Effector CD4-positive, alpha-beta T cell (primary cell): ENCODE measurements at regions not wholly inside any gene's neighbourhood (a gene's known extent, or its start where the extent isn't known, plus 50 kb on each side); places are given as distances from the start of the nearest gene placed in this dataset.
"Not testable (repeated sequence)": the region's sequence is repeated elsewhere in the genome, so short reads cannot be mapped to it uniquely, and the experiment has no call there.

Experiments
- DNase-seq: peaks from one replicate; pipeline ENCODE4 v3.0.0-alpha.2; 2020

DNA sequence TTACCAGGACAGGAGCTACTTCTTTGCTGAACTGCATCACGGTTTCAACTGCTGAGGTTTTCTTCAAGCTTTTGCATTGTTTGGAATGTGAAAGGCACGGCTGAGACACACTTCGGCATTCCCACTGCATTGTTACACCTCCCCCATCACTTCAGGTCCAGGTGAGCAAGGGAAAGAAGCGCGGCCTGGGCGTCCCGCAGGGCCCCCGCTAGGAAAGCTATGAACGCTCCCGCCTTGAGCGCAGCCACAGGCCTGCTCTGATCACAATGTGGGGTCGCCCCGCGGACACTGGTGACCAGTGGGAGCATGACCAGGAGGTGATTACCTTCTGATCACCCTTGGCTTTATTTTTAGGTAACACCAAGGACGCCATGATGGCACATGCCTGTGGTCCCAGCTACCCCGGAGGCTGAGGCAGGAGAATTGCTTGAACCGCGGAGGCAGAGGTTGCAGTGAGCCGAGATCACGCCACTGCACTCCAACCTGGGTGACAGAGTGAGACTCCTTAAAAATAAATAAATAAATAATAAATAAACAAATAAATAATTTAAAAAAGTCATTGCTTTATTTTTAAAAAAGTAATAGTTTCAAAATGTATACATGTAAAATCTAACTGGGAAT lies 82.2 kb upstream of the ANTXRL start:
- not testable (repeated sequence) for DNase-seq

DNA sequence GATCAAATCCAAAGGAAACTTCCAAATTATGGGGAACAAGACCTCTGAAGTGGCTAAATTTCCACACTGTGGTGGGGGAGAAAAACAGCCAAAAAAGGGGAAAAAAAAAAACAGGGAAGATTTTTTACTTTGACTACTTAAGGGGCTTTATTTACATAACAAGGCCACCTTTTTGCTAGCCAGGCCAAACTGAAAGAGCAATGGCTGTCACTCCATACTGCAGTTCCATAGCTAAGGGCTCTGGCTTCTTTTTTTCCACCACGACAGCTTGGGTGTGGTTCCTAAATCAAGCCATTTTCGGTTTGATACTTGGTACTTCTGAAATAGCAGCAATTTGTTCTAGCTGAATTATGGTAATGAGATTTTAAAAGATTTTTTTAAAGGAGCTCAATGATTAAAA lies 76.4 kb upstream of the ANTXRL start:
- DNase-seq: not testable (repeated sequence)

DNA sequence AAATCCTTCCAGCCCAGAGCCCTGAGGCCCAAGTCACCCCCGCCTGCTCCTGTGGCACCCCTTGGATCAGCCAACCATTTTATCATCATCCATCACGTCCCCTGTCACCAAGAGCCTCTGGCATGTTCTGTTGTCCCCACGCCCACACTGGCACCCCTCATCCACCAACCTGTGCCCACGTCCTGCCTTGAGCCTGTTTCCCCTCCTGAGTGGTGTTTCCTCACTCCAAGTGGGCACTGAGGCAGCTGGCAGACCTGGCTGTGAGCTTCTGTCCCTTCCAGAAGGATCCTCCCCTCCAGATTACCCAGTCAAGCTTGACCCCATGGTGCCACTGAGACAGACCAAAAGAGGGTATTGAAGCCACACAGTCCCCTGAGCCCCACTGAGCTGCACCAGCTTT lies 71.4 kb upstream of the ANTXRL start:
- DNase-seq: no peak

DNA sequence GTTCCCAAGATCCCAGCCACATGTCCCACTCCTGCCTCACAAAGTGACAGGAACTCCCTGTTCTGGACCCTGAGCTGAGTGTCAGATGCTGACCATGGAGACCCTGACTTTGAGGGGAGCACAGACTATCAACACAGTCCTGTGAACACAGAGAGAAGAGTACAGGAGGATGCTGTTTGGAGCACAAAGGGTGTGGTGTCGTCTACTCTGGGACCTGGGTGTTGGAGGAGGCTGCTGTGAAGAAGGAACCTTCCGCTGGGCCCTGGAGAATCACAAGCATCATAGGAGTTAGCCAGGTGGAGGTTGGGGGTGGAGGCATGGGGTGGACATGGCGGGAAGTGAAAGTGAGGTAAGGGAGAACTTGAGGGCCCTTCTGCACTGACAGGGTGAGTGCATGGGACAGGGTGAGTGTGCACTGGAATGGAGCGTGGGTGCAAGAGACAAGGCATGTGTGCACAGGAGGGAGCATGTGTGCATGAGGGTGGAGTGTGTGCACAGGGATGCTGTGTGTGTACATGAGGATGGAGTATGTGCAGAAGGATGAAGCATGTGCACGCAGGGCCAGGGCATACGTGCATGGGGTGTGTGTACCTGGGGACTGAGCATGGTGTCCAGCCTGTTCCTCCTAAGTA lies 70.7 kb upstream of the ANTXRL start:
- no peak for DNase-seq

DNA sequence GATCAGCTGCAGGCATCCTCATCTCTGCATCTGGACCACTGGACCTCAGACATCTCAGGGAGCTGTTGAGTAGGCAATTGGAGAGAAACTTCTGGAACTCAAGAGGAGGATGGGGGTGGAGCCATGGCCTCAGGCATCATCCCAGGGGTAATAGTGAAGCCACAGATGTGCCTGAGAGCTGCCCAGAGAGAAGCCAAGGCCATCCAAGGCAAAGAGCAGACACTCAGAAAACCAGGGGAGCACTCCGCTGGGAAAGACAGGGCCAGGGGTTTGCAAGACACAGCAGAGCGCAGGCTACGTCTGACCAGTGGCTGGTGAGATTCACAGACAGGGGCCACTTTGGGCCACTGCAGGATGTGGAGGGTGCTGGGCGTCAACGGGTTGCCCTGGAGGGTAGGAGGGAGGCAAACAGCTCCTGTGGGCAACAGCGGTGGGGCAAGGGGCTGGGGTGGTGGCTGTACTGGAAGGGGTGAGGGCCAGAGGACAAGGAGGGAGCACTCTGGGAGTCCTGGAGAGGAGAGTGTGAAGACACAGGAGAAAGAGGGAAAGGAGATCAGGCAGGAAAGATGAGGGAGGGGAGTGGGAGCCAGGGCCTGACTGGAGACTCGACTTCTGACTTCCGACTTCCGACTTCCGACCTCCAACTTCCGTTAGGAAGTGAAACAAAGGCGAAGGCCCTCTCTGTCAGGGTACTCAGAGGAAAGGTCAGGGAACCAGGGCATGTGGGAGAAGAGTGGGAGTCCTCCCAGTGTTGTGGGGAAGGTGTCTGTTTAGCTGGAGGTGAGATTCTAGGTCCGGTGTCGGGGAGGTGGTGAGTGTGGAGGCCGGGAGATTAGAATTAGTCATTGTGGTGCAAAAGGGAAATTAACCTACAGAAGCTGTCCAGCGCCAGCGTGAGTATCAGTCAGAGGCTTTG lies 69.7 kb upstream of the ANTXRL start:
- DNase-seq: no peak

DNA sequence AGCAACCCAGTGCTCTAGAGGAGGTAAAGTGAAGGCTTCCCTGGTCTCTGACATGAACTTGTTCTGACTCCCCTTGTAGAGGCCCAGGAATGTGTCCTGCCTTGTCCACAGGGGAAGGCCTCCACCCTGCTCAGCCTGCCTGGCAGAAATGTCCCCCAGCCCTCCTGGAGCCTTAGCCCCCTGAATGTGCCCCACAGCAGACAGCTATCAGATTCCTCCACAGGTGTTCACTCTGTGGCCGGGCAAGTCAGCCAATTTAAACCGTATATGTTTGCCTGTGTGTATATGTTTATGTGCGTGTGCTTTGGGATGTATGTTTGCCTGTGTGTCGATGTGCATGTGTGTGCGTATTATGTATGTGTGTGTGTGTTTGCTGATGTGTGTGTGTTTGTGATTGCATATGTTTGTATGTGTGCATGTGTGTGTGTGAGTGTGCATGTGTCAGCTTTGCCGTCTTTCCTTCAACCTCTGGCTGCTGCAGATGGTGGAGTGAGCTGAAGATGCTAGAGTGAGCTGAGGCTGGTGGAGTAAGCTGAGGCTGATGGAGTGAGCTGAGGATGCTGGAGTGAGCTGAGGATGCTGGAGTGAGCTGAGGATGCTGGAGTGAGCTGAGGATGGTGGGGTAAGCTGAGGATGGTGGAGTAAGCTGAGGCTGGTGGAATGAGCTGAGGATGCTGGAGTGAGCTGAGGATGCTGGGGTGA lies 68.9 kb upstream of the ANTXRL start:
- no peak for DNase-seq

DNA sequence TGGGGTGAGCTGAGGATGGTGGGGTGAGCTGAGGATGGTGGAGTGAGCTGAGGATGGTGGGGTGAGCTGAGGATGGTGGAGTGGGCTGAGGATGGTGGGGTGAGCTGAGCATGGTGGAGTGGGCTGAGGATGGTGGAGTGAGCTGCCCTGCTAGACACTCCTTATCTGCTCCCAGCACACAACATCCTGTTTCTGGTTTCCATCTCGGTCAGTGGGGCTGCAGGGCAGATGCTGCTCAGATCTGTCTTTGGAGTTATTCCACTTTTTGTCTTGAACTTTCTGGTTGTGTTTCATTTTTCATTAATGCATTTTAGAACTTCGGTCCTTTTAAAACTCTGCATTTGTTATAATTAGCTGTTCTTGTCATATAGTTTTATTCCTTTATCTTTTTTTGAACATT lies 67.9 kb upstream of the ANTXRL start:
- DNase-seq: no peak

DNA sequence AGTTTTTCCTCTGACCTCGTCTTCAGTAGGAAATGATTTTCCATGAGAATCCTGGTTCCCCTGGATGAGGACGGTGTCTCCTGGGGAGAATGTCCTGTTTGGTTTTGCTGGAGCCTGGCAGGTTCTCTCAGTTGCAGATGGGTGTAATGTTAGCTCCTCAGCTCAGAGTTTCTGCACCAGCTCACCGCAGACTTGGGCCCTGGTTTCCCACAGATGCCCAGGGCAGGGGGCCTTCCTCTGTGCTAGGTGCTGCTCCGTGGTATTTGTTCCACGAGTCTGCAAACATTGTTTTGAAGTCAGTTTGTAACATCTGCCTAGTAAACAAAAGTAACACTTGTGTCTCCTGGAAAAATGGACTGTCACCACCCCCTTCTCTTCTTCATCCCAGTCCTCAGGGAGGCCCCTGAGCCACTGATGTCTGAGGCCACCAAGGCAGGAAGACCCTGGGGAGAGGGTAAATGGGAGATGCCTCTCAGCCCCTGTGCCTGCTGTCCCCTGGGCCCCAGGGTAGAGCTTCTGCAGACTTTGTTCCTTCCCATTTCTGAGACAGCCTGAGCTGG lies 67.3 kb upstream of the ANTXRL start:
- not testable (repeated sequence) for DNase-seq

DNA sequence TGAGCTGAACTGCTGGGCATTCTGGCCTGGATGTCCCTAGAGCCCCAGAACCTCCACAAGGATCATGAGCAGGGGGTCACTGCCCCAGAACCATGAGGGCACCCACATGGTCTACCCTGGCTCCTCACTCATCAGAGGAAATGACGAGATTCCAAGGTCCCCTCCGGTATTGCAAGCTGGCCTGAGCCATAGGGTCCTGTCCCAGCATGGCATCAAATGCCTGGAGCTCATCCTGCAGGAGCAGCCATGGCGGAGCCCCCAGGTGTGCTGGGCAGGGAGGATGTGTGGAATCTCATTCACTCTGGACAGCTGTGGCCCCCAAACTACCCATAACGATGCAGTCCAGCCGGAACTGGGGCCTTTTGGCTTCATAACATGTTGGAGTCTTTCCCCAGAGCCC lies 66.6 kb upstream of the ANTXRL start:
- DNase-seq: no peak

DNA sequence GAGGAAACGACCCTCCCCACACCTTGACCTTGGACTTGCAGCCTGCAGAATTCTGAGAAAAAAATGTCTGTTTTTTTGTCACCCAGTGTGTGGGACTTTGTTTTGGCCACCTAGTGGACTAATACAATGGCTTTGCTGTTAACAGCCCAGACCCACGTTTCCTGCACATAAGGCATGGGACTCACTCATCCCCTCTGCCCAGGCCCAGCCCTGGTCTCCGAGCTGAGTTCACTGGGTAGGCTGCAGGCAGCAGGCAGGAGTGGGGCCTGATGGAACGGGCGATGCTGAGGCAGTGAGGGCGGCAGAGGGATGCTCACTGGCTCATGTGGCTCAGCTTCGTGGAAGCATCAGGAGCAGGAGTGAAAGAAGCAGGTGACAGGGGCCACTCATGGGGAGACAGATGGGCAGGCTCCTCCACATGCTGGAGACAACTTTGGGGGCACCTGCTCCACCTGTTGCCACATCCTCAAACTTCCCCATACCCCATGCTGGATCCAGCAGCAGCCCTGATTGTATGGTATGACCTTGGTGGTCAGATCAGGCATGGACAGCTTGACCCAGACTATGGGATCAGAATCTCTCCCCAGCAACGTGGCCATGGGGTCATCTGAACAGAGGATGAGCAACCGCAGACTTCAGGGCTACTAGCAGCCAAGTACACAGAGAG lies 65.8 kb upstream of the ANTXRL start:
- no peak for DNase-seq

DNA sequence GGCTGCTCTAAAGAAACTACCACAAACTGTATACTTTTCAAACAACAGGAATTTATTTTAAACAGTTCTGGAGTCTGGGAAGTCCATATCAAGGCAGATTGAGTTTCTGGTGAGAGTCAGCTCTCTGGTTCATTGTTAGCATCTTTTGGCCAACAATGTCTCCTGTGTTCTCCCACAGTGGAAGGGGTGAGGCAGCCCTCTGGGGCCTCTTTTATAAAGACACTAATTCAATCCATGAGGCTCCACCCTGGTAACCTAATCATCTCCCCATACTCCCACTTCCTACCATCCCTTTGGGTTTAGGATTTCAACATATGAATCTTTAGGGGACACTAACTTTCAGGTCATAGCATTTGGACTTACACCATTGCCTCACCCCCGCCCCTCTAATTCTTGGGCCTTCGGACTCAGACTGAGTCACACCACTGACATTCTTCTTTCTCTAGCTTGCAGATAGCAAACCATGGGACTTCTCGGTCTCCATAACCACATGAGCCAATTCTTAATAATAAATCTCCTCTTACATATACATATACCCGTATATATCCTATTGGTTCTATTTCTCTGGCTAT lies 64.3 kb upstream of the ANTXRL start:
- no peak for DNase-seq

DNA sequence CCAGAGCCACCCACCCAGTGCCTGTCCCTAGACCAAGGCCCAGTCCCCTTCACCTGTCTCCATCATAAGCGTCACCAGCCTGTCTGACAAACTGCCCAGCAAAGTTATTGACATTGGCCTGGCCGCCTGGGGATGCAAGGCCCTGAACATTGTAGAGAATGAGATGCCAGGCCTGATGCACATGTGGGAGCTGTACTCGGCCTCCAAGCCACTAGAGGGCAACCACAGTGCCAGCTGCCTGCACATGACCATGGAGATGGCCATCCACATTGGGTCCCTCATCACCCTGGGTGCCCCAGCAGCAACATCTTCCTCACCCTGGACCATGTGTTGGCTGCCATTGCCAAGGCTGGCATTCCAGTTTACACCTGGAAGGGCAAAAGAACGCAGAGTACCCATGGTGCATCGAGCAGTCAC lies 63.7 kb upstream of the ANTXRL start:
- DNase-seq: no peak

DNA sequence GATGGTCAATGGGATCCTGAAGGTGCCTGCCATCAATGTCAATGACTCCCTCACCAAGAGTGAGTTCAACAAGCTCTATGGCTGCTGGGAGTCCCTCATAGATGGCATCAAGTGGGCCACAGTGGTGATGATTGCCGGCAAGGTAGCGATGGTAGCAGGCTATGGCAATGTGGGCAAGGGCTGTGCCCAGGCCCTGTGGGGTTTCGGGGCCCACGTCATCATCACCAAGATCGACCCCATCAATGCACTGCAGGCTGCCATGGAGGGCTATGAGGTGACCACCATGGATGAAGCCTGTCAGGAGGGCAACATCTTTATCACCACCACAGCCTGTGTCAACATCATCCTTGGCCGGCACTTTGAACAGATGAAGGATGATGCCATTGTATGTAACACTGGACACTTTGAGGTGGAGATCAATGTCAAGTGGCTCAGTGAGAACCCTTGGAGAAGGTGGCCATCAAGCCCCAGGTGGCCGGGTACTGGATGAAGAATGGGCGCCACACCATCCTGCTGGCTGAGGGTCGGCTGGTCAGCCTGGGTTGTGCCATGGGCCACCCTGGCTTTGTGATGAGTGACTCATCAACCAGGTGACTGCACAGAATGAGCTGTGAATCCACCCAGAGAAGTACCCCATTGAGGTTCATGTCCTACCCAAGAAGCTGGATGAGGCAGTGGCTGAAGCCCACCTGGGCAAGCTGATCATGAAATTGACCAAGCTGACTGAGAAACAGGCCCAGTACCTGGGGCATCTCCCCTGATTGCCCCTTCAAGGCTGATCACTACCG lies 63.0 kb upstream of the ANTXRL start:
- no peak for DNase-seq

DNA sequence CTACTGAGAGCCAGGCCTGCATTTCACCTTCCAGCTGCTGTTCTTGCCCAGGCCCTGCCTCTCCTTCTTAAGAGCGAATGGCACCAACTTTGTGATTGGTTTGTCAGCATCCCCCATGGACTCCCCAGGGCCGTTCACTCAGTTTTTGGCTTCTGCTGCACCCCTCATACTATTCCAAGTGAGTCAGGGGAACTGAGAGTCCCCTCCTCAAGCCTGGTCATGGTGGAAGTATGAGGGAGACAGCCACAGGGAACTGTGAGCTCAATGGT lies 62.4 kb upstream of the ANTXRL start:
- DNase-seq: no peak

DNA sequence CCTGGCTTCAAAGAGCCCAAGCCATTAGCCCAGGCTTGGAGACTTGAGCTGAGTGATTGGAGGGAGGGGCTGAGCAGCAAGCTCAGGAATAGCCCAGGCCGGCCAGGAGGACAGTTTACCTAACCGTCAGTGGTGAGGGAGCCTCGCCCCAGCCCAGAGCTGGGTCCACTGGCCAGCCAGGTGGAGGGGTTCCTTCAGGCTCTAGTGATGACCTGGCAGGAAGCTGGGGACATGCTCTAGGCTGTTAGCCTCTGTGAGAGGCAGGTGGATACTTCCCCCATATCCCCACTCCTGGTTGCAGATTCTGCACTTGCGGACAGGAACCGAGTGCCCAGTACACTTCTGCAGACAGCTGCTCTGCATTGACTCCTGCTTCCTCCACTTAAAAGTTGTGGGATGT lies 61.2 kb upstream of the ANTXRL start:
- no peak for DNase-seq

DNA sequence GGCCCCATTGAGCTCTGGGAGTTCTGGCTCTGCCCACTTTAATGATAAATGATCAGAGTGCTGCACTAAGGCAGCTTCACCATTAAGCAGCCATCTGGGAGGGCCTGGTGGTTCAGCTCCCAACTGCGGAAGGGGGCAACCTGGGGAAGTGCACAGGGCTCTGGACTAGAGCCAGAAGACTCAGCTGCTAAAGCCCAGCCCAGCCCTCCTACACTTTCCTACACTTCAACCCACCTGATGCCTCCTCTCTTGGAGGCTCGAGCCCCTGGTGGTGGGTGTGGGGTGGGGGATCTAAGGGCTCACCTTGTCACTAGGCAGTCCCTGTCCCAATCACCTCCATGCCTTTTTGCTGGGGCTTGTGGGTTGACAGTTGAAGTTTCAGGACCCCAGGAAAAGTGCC lies 60.6 kb upstream of the ANTXRL start:
- no peak for DNase-seq

DNA sequence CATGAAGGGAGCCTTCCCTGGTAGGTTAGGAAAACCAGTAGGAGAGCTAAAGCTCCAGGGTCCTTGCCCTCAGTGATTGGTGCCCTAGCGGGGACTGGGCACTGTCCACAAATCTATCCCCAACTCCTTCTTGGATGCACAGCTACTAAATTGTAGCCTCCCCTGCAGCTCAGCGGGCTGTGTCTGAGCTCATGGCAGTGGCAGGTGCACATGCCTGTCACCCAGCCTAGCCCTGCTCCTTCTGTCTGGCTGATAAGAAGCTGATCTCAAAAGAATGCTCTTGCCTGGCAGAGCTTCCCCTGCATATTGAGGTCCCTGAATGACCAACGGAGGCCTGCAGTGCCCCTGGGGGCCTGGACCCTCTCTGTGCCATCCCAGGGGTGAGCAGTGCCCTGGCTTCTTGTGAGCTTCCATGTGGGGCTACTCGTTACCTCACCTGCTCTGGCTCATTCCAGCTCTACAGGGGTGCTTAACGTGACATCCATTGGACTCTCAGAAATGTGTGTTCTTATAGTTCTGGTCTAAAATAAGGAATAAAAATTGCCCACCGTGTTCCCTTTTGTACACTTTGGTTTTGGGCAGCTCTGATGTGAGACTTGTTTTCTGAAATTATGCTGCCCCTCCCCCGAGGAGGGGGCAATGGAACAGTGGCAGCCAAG lies 59.8 kb upstream of the ANTXRL start:
- no peak for DNase-seq

DNA sequence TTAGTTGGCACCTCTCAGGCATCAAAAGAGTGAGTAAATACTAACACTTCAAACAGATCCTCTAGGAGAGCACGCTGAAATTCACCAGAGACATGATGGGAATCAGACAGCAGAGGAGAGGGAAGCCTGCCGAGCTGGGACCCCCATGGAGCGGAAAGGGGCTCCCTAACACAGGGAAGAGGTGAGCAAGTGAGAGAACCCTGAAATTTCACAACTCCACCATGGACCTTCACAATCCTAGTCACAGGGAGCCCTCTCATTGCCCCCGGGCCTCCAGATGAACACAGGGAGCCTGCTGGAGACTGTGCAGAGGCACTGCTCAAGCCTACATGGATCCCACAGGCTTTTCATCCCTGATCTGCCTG lies 59.2 kb upstream of the ANTXRL start:
- DNase-seq: no peak

DNA sequence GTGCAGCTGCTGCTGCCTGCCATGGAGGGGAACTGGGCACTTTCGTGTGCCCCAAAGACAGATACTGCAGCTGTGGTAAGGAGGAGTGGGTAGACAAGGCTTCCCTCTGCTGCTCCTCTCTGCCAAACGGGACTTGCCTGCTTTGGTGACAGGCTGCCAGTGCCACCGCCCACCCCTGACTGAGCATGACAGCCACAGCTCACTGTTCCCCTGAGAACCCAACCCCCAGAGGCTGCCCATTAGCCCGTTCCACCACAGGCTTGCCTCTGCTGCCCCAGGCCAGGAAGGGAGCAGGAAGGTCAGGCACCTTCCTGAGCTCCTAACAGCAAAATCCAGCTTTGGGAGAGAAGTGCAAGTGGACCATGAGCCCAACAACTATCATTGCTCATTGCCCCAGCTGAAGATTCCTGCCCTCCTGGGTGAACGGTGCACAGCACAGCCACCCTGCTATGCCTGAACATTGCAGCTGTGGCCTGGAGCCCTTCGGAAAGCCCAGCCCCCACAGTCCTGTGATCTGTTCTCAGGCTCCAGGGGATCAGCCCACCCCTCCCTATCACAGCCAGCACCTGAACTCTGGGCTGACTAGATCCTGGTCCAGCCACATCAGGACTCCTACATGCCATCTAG lies 58.7 kb upstream of the ANTXRL start:
- DNase-seq: no peak

DNA sequence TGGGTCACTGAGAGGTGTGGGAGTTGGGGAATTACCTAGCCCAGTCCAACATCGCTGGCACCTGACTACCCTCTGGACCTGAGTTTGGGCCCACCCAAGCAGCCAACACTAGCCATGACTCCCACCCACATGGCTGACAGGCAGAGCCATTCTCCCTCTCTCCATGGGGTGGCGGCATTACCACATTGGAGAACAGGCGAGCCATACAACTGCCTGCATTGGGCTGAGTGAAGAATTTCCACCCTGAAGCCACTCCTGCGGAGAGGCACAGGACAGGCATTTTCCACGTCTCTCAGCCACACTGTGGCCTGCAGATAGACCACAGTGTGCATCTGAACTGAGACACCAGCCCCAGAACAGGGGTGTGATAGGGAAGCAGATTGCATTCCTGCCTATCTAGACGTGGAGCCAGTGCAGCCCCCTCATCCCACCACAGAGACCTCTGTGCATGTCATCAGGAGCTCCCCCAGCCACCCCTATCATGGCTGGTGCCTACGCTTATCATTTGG lies 58.2 kb upstream of the ANTXRL start:
- DNase-seq: peak; percentile 44
